Hypothalamus (tissue), 51 donors: ENCODE measurements at regions not wholly inside any gene's neighbourhood (a gene's known extent, or its start where the extent isn't known, plus 50 kb on each side); places are given as distances from the start of the nearest gene placed in this dataset.
"Not testable (repeated sequence)": the region's sequence is repeated elsewhere in the genome, so short reads cannot be mapped to it uniquely, and the experiment has no call there.

Experiments
- DNase-seq, 51 donors: peaks; one replicate each; lab custom pipeline; 2025; lab: John Stamatoyannopoulos, UW

- DNase-seq, result not testable (repeated sequence)
Measured at GRCh38 chrY:6685783-6686389, 224.6 kb upstream of the TBL1Y start.

- not testable (repeated sequence) for DNase-seq
Measured at GRCh38 chrY:6701558-6702161, 208.8 kb upstream of the TBL1Y start.

- not testable (repeated sequence) for DNase-seq
Measured at GRCh38 chrY:6721443-6721842, 189.1 kb upstream of the TBL1Y start.

GRCh38 chrY:6747210-6747609 is 163.3 kb upstream of the TBL1Y start:
- DNase-seq, result peak in 1 of 51 donors; percentile 0

- no peak for DNase-seq
Measured at GRCh38 chrY:6782334-6782733, 128.2 kb upstream of the TBL1Y start.

- DNase-seq, result no peak
Measured at GRCh38 chrY:6786960-6787359, 123.5 kb upstream of the TBL1Y start.

GRCh38 chrY:6811633-6812032 is 98.9 kb upstream of the TBL1Y start:
- peak in 5 of 51 donors; percentile 0 for DNase-seq
